ENCODE measurements at regions not wholly inside any gene's neighbourhood (a gene's known extent, or its start where the extent isn't known, plus 50 kb on each side); places are given as distances from the start of the nearest gene placed in this dataset.

GRCh38 chr16:80167657-80168390 lies 373.0 kb upstream of the DYNLRB2 start:
- intact Hi-C loops (cut with micrococcal nuclease), result no loop called here
- Mint-ChIP-seq H3K36me3 (ENCODE audit: low read depth) (no peaks in the 10 kb centered on the region), H3K9me3 (no peaks in the 10 kb centered on the region), H3K27me3 (peaks cover 1% of the 10 kb centered on the region), H3K4me1 (ENCODE audit: low read depth) (no peaks in the 10 kb centered on the region), H3K4me3 (no peak overlapping the region), H3K27ac (no peak overlapping the region)
- no peak for TF ChIP-seq CTCF (IDR thresholded peaks at IDR 0.05)
- no peak for DNase-seq
- ChIA-PET CTCF (no interaction called here), POLR2A (no interaction called here)
- ATAC-seq, result no peak

GRCh38 chr16:80166082-80166481 lies 374.7 kb upstream of the DYNLRB2 start:
- CTCF ChIA-PET, result no interaction called here

GRCh38 chr16:80164966-80165550 lies 375.7 kb upstream of the DYNLRB2 start:
- no peak for DNase-seq
- Mint-ChIP-seq H3K4me1 (ENCODE audit: low read depth) (no peaks in the 10 kb centered on the region), H3K4me3 (no peak overlapping the region), H3K9me3 (no peaks in the 10 kb centered on the region), H3K36me3 (ENCODE audit: low read depth) (no peaks in the 10 kb centered on the region), H3K27me3 (peaks cover 3% of the 10 kb centered on the region), H3K27ac (no peak overlapping the region)
- ChIA-PET POLR2A (no interaction called here), CTCF (no interaction called here)
- TF ChIP-seq CTCF (IDR thresholded peaks at IDR 0.05), result no peak
- no peak for ATAC-seq
- intact Hi-C loops (cut with micrococcal nuclease), result no loop called here

More at GRCh38 chr16:80166082-80166481, 374.7 kb upstream of the DYNLRB2 start:
- no peaks in the 10 kb centered on the region for H3K9me3 Mint-ChIP-seq
- H3K4me3 Mint-ChIP-seq, result no peak overlapping the region
- no peaks in the 10 kb centered on the region for H3K4me1 Mint-ChIP-seq (ENCODE audit: low read depth)
- intact Hi-C loops (cut with micrococcal nuclease), result no loop called here
- peaks cover 3% of the 10 kb centered on the region for H3K27me3 Mint-ChIP-seq
- H3K36me3 Mint-ChIP-seq (ENCODE audit: low read depth), result no peaks in the 10 kb centered on the region
- H3K27ac Mint-ChIP-seq, result no peak overlapping the region
- POLR2A ChIA-PET, result no interaction called here
- ATAC-seq (no peak), DNase-seq (no peak)
- no peak for TF ChIP-seq CTCF (IDR thresholded peaks at IDR 0.05)

- ChIA-PET CTCF (no interaction called here), POLR2A (no interaction called here)
- H3K9me3 Mint-ChIP-seq, result no peaks in the 10 kb centered on the region
- no peak overlapping the region for H3K27ac Mint-ChIP-seq
- no peak for ATAC-seq
- DNase-seq, result no peak
- H3K27me3 Mint-ChIP-seq, result peaks cover 3% of the 10 kb centered on the region
- TF ChIP-seq CTCF (IDR thresholded peaks at IDR 0.05), result no peak
- H3K4me1 Mint-ChIP-seq (ENCODE audit: low read depth), result no peaks in the 10 kb centered on the region
- H3K36me3 Mint-ChIP-seq (ENCODE audit: low read depth), result no peaks in the 10 kb centered on the region
- intact Hi-C loops (cut with micrococcal nuclease), result no loop called here
- no peak overlapping the region for H3K4me3 Mint-ChIP-seq
These were observed 377.5 kb upstream of the DYNLRB2 start for GRCh38 chr16:80163339-80163738.

- DNase-seq (no peak), ATAC-seq (no peak)
- H3K4me1 Mint-ChIP-seq (ENCODE audit: low read depth), result no peaks in the 10 kb centered on the region
- no peak overlapping the region for H3K27ac Mint-ChIP-seq
- CTCF ChIA-PET, result no interaction called here
- peaks cover 3% of the 10 kb centered on the region for H3K27me3 Mint-ChIP-seq
- POLR2A ChIA-PET, result no interaction called here
- intact Hi-C loops (cut with micrococcal nuclease), result no loop called here
- H3K9me3 Mint-ChIP-seq, result no peaks in the 10 kb centered on the region
- H3K36me3 Mint-ChIP-seq (ENCODE audit: low read depth), result no peaks in the 10 kb centered on the region
- no peak for TF ChIP-seq CTCF (IDR thresholded peaks at IDR 0.05)
- no peak overlapping the region for H3K4me3 Mint-ChIP-seq
These were observed 378.7 kb upstream of the DYNLRB2 start for GRCh38 chr16:80161799-80162739.
